T47D (cell line): ENCODE measurements at regions not wholly inside any gene's neighbourhood (a gene's known extent, or its start where the extent isn't known, plus 50 kb on each side); places are given as distances from the start of the nearest gene placed in this dataset.
"Not testable (repeated sequence)": the region's sequence is repeated elsewhere in the genome, so short reads cannot be mapped to it uniquely, and the experiment has no call there.

Experiments used
- DNase-seq, 2 experiments: peaks; one replicate each; pipeline versions ENCODE4 v3.0.0 to v3.0.0-alpha.2; 2011 to 2012; ENCODE audit warnings: low read depth in 1 of 2, low spot score in 1 of 2
- JUND ChIP-seq: IDR thresholded peaks from 2 replicates; pipeline ENCODE4 v1.6.1; 2012; ENCODE audit warnings: low read depth
- in situ Hi-C: cut with HindIII; loops from 2 replicates; pipeline ENCODE4 v1.10.0; 2016; ENCODE audit warnings: low sequenced_read_pairs, low pct_unique_long_range_greater_than_20kb

- no peak for DNase-seq
- no peak for TF ChIP-seq JUND
- in situ Hi-C loops: no loop called here
Observed at GRCh38 chr1:189206617-189207016, 1271.0 kb downstream of the BRINP3 start.

- no peak for DNase-seq
- TF ChIP-seq JUND: no peak
- in situ Hi-C loops: no loop called here
Observed at GRCh38 chr1:189211742-189212141, 1265.9 kb downstream of the BRINP3 start.

- no peak for DNase-seq
- TF ChIP-seq JUND: no peak
Observed at GRCh38 chr1:189212606-189213005, 1265.1 kb downstream of the BRINP3 start.

GRCh38 chr1:189216886-189217285 is 1260.8 kb downstream of the BRINP3 start:
- no peak for DNase-seq
- no peak for TF ChIP-seq JUND
- in situ Hi-C loops: no loop called here

More at GRCh38 chr1:189212606-189213005, 1265.1 kb downstream of the BRINP3 start:
- in situ Hi-C loops: no loop called here

GRCh38 chr1:189217646-189218045 is 1260.0 kb downstream of the BRINP3 start:
- no peak for DNase-seq
- in situ Hi-C loops: no loop called here
- TF ChIP-seq JUND: no peak

- no peak for TF ChIP-seq JUND
- DNase-seq: no peak
- in situ Hi-C loops: no loop called here
Observed at GRCh38 chr1:189220750-189221149, 1256.9 kb downstream of the BRINP3 start.

- in situ Hi-C loops, DNase-seq: not testable (repeated sequence)
Observed at GRCh38 chr1:189225794-189226145, 1251.9 kb downstream of the BRINP3 start.

GRCh38 chr1:189226779-189227178 is 1250.9 kb downstream of the BRINP3 start:
- in situ Hi-C loops: no loop called here
- no peak for DNase-seq
- no peak for TF ChIP-seq JUND

GRCh38 chr1:189237008-189237407 is 1240.7 kb downstream of the BRINP3 start:
- TF ChIP-seq JUND: no peak
- no peak for DNase-seq
- in situ Hi-C loops: no loop called here

GRCh38 chr1:189253601-189254350 is 1223.9 kb downstream of the BRINP3 start:
- TF ChIP-seq JUND: no peak
- in situ Hi-C loops: no loop called here
- DNase-seq: no peak

- DNase-seq, in situ Hi-C loops: not testable (repeated sequence)
Observed at GRCh38 chr1:189261128-189261527, 1216.5 kb downstream of the BRINP3 start.

- TF ChIP-seq JUND: no peak
- peak in 1 of 2 experiments; percentile 36 for DNase-seq
- in situ Hi-C loops: no loop called here
Observed at GRCh38 chr1:189269011-189269410, 1208.7 kb downstream of the BRINP3 start.

- in situ Hi-C loops: no loop called here
- DNase-seq: no peak
- no peak for TF ChIP-seq JUND
Observed at GRCh38 chr1:189274267-189274666, 1203.4 kb downstream of the BRINP3 start.

GRCh38 chr1:189275796-189276195 is 1201.9 kb downstream of the BRINP3 start:
- DNase-seq: no peak
- in situ Hi-C loops: no loop called here
- no peak for TF ChIP-seq JUND
